ENCODE measurements at regions not wholly inside any gene's neighbourhood (a gene's known extent, or its start where the extent isn't known, plus 50 kb on each side); places are given as distances from the start of the nearest gene placed in this dataset.

DNA sequence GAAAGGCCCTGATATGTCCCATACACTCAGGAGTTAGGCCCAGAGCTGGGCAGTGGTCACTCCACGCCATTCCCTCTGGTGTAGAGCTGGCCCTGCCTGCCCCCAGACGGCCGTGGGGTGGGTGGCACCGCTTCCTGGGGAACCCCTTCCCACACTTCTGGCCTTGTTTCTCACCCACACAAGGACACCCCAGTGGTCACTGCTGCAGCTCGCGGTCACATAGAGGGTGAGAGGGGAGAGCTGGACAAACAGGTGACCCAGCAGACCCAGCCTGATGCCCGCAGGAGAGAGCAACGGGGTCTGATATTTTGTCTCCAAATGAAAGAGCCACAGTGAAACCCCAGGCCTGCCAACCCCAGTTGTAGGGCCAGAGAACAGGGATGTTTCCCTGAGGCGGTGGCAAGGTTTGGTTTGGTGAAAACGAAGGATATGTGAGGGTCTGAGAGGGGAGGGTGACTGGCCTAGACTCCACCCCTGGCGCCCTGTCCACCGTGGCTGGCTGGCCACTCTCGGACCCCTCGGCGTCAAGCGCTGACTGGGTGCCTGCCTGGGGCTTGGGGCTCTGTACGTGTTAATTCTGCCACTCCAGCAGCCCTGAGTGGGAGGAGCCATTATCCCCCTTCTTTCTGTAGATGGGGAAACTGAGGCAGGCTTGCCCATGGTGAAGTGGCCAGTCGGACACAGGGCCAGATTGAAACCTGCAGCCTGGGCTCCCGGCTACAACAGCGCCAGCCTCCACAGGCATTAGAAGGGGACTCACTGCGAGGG is 71.0 kb upstream of the PPARA start:
- DNase-seq: no peak

DNA sequence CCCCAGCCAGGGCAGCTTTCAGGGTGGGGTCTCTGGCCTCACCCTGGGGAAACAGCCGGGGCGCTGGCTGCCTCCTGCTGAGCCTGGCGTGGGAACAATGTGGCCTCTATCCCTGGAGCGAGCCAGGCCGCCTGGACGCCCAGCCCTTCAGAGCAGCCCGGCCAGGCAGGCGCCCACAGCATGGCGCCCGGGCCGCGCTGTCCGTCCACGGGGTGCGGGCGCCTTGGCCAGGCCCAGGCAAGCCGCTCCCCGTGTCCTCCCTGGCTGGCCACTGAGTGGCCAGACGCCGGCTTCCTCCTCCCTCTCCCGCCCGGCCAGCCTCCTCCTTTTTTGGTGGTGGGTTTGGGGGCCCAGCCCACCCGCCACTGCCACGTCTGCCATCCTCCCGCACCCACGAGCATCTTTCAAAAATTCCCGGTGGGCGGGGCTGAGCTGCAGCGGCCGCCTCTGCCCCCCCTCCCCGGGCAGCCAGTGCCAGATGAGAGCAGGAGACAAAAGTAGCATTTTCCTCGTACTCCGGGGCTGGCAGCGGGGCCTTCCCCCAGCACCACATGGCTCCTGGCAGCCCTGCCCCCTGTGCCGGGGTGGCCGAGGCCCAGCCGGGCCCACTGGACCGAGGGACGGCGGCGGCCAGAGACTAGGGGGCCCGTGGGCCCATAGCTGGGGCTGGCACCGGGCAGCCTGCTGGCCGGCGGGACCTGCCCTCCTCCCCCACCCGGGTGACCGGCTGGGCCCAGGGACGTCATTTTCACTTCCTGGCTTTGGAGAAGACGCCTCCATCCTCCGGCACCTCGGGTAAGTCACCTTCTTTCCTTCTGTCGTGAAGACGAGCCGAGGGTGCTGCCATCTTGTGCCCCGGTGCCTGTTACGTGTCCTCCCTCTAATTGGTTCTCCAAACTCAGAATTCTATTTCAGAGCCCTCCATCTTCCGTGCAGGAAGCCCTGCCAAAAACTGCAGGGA is 70.2 kb upstream of the PPARA start:
- no peak for DNase-seq

DNA sequence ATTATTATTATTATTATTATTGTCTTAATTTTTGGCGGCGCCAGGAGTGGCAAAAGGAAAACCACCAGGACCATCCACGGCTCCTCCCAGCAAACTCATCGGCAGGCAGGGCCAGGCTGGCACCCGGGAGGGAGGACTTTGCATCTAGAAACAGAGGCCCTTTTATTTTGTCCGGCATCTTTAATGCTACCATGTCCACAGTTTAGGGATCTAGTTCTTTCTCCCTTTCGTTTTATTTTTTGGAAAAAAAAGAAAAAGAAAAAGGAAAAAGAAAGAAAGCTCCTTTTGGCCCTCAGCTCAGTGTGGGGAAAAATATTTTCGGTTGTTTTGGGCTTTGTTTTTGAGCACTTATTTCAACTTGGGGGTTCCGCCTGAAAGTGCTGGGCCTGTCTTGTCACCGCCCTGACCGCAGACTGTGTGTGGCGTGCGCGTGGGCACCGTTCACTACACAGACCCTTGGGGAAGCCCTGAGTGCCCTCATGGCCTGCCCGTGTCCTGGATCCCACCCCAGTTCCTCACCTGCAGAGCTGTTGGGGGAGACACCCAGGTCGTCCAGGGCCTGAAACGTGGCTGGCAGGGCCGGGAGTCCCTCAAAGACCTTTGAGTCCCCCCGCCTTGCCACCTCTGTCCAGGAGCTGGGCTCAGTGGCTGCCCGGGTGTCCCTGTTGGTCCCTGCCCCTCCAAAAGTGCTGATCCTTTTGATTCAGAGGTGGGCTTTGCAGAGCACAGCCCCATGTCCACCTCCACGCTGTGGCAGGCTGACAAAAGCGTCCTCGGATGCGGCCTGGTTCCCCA is 69.1 kb upstream of the PPARA start:
- no peak for DNase-seq

DNA sequence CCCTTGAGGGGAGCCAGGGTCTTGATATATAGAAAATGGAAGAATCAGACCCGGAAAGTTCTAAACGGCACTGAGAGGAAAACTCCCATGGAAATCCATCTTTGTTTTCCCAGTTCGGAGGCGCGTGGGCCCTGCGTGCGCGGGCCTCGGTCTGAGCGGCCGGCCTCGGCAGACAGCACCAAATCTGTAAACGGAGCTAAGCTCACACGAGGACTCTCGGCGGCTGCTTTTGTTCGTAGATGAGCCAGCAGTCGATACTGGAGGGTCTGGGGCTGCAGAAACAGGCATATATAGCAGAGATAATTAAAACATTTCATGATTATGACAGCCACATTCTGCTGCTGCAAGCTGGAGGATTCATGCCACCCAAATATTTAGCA is 68.5 kb upstream of the PPARA start:
- no peak for DNase-seq

DNA sequence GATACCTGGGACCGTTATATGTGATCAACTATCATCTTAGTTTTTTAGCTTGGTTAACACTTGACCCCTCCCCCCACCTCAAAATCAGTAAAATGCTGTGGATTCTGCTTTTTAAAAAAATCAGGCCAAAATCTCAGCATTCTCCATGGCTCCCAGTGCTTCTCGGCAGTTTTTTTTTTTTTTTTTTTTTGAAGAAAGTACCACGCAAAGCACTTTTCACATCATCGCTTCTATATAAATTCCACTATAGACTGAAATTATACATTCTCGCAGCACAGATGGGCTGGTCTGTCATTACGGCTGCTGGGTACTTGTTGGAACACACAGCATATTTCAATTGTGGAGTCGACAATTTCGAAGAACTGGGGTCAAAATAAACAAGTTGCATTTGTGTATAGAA is 67.7 kb upstream of the PPARA start:
- no peak for DNase-seq

DNA sequence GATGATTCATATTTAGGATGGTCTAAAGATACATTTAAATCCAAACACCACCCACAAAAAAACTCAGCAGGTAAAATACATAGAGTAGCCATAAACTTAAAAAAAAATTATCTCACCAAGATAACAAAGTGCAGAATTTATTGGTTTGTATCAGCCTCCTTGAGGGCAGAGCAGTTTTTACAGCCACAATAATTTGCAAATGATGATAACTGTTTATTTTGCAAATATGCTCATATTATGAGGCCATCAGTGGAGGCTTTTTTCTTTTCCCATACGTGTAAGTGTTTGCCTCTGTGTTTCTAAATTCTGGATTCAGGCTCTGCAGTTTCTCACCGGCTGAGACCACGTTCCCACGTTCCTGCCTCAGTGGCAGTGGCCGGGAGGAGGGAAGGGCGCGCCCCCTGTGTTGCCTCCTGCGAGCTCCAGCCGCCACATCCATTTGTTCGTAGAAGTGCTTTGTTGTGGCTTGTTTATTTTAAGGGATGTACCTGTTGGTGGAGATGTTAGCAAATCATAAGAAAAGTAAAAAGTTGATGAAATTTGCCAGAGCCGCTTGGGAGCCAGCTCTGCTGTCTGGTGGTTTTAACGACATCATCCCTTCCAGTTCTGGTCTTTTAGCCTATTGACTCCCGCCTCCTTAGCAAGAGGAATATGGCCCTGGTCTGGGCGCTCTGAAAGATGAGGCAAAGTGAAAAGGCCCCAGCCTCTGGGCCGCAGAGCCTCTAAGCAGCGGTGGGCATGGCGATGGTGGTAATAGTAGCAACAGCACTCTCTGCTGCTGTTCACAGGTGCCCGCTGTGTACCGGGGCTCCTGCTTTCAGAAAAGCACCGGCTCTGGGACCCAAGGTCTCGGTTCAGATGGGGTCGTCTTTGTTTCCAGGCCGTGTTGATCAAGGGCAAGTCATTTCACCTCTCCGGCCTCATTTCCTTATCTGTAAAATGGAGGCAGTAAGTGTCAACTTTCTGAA is 66.7 kb upstream of the PPARA start:
- no peak for DNase-seq

DNA sequence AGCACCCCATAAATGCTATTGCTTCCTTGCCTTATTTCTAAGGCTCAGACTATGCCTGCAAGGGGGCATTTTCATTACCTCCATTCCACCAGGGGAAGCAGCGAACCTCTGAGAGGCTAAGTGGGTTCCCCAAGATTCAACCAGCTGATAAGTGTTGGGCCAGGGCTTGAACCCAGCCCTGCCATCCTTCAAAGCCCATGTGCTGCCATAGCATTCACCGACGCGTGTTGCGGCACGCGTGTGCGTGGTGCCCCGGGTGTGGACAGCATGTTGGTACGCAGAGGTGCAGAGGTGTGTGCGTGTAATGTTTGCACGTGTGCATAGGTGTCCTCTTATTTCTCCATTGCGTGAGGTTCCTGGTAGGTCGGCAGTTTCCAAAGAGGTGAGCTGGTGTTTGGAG is 66.0 kb upstream of the PPARA start:
- no peak for DNase-seq

DNA sequence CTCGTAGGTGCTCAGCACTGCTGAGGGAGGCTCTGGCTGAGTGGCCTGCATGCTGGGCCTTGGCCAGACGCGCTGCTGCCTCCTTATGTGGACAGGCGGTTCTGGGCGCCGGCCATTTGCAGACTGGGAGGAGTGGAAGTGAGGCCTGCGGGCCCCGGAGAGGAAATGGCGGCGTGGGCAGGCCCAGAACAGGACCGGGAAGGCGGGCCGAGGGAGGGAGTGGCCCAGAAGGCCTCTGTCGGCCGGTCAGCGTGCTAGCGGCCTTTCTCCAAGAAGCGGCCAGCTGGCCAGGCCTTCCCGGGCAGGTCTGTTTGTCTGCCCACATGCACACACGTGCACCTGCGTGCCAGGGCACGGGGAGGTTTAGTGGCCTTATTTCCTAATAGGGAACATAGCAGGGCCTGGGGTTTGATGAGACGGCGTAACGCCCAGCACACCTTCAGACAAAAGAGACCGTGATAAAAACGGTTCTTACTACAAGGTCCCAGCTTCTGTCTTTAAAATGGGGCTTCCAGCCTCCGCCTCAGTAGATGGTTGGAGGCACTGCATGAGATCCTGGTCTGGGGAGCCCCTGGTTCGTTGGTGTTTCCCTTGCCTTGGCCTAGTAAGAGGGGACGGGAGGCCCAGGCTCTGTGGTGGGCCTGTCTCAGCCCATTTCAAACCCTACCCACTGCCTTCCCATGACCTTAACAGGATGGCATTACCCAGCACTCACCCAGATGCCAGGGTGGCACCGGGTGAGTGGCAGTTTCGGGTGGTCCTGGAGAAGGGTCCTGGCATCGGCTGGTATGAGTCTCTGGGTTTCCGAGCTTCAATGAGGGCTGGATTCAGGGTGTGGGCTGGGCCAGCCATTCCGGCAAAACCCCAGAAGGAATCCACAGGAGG is 65.1 kb upstream of the PPARA start:
- DNase-seq: no peak

DNA sequence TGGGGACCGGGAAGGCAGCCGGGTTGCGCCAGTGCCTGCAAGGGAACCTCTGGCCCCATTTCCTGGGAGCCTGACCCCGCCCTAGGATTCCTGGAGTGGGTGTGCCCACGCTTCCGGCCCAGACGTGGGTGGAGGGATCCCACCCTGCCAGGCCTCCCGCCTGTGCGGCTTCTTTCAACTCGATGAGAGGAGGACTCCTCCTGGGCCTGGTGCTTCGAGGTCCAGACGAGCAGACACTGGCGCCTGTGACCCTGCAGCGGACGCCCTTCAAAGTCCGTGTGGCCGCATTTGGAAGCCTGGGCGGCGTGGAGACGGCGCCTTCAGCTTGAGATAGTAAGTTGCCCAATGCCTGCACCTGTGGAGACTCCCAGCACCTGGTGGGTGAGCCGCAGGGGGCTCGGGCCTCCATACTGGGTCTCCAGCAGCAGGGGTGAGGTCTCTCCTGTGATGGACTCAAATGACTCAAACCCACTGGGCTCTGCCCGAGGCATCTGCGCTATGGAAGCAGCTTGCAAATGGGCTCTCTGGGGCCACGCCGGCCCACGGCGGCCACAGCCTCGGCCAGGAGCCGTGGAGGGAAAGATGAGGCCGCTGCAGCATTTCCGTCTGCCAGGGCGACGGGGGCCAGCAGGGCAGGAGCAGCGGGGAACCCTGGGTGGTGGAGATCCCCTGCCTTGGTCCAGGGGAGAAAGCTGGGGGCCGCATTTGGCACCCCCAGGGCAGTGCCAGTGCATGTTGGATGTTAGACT is 64.3 kb upstream of the PPARA start:
- DNase-seq: no peak

DNA sequence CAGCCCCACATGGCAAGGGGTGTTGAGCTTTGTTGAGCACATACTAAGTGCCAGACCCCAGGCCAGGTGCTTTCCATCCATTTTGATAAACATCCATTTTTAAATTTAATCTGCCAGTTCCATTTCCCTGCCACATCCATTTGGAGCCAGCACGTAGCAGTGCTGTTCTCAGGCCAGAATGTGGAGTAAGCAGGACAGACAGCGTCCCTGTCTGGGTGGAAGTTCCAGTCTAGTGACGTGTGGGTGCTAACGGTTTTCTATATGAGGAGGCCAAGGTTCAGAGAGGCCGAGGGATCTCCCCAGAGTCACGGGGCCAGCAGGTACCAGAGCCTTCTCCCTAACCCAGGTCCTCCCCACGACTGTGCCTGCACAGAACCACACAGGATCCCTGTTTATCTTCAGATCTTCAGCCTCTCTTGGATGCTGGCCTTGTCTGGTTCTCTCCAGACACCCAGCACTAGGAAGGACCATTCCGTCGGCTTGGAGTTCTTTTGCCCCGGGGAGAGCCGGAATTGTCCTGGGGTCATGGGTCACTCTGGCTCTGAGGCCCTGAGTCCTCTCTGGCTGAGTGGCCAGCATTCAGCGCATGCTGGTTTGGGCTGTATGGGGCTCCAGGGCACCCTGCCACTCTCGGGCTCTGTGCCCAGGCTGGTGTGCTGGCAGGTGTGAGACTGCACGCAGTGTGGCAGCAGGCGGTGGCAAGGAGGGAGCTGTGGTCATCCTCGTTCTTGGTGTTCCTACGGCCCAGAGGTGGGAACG is 63.6 kb upstream of the PPARA start:
- no peak for DNase-seq

DNA sequence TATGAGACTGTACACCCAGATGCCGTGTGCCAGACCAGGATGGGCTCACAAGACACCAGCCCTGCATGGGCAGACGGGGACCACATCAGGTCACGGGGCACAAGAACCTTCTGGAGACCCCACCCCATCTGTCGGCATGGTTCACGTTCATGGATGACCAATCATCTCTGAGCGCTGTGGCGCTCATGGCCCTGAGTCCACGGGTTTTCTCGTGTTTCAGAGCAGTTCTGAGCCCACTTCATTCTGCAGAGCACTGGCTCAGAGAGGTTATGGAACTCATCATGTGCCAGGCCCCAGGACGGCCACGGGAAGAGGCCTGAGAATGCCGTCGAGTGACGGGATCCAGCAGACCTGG is 63.0 kb upstream of the PPARA start:
- no peak for DNase-seq

DNA sequence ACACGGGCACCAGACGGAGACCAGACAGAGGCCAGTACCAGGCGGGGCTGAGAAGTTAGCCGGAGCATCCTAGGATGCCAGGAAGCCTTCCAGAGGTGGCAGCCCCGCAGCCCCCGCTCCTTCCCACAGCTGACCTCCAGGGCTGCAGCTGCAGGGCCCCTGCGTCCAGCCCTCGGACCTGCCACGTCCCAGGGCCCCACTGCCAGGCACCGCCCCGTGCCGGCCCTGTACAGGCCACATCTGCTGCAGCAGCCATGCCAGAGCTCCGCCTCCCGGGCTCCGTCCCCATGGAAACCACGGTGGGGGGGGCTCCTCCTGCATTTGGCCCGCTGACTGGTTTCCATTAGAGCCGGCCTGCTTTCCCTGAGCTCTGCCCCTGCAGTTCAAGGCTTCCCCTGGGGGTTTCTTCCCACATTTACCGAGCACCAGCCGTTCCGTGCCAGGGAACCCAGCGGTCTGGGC is 62.5 kb upstream of the PPARA start:
- no peak for DNase-seq

DNA sequence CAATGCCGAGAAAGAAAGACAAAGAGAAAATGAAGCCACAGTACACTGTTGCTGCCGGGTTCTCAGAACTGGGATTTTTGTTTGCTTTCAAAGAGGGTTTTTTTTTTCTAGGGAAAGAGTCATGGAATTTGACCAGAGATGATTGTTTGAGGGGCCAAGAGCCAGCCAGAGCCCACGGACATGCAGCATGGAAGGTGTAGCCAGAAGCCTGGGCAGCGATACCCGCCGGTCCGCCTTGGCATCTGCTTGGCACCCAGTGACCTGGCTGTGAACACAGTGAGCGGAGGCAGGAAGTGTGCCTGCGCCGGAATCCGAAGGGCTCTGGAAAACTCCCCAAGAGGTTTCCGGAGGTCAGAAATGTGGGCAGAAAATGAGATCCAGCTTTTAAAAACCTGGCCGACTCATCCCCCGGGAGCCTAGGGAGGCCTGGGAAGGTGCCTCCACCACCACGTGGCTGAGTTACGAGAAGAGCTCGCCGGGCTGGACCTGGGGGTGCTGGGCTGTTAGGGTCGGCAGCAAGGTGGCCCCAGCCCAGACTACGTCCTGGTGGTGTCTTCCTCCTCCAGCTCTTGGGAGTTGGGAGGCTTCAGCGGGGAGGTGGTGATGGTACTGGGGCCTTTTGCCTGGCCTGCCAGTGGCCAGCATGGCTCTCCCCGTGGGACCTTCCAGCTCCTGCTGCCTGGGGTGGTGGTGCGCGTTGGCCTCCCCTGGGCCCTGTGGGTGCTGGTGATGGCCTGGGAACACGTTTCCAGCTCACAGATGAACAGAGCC is 61.6 kb upstream of the PPARA start:
- no peak for DNase-seq

DNA sequence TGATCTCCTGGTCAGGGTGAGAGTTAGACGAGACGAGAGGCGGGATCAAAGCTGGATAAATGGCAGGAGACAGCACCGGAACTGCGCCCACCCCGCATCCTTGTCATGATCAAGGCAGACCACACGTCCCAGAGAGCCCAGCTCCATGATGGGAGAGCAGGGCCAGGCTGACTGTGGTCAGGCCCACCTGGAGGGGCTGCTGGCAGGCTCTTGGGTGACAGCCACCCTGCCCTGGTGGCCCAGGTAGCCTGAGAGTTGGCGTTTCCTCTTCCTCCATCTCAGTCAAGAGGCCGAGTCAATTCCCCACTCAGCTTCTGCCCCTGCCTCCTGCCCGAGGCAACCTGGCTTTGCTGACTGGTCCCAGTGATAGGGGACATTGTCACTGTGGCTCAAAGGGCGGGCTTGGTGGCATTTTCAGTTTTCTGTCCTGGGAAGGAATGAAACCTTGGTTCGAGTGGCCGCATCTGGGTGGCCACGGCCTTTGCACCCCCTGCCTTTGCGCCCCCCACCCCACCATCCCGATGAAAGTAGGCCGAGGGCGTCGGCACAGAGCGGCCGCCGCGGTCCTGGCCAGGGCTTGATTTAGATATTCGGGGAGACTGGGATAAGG is 60.8 kb upstream of the PPARA start:
- no peak for DNase-seq

DNA sequence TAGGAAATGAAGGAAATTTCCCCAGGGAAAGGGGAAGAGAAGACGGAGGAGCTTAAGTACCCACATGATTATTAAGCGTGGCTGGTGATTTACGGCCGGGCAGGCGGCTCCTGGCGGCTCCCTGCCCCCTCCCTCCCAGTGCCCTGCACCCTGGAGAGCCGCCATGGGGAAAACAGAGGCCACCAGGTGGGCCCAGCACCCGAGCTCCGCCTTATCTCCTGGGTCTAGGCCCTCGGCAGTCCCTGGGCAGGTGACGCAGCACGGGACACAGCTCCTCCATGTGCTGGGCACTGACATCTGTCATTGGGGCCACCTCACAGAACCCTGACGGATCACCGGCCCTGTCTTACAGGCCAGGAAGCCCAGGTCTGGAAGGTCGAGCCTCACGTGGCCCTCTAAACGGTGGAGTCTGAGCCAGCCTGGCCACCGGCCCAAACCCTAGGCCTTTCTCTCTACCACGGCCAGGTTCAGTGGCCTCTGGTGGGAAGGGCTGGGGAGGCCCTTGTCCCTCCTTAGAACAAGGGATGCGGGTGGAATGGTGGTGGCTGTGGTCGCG is 60.2 kb upstream of the PPARA start:
- no peak for DNase-seq

DNA sequence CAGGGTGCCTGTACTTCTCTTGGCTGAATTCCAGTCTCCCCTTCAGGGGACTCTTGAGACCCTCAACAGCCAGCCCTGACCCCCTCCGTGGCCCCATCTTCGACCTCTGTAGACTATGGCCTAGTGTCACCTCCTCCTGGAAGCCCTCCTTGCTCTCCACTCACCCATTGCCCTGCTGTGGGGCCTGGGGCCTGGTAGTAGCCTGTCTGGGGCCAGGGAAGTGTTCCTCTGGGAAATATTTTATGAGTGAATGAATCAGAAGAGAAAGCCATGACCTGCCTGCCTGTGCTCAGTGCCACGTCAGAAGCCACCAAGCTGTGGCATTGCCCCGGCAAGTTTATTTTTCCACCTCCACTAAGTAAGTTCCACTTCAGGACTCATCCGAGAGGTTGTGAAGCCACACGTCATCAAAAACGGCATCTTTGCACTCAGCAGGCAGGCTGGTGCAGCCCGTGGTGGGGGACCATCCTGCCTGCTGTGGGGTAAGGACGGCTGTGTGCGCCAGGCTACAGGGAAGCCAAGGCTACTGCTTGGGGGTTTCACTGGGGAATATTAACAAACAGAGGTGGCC is 59.6 kb upstream of the PPARA start:
- no peak for DNase-seq

DNA sequence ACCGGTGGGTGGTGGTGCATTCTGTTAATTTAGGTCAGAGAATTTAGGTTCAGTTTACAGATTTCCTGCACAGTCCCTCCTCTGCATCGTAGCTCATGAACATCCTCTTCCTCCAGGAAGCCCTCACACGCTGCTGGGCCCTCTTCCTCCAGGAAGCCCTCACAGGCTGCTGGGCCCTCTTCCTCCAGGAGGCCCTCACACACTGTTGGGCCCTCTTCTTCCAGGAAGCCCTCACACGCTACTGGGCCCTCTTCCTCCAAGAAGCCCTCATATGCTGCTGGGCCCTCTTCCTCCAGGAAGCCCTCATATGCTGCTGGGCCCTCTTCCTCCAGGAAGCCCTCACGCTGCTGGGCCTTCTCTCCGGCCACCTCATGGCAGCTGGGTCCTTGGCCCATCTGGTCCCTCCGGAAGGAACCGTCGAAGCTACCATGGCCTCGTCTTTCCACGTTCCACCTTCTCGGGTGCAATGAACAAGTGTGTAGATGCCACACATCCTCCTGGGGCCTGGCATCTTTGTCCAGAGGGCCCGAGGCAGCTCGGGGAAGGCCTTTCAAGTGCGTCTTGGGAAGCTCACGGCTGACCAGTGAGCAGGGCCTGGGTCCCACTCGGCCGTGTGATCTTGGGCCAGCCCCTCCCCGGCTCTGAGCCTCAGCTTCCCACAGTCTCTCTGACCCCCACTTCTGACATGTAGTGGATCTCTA is 58.9 kb upstream of the PPARA start:
- DNase-seq: no peak
